HCT116 (cell line): ENCODE measurements at regions not wholly inside any gene's neighbourhood (a gene's known extent, or its start where the extent isn't known, plus 50 kb on each side); places are given as distances from the start of the nearest gene placed in this dataset.

Experiments used
- ATAC-seq: fragments of 200-7000 bp; cut with Tn5 transposase; 2 replicates; pipeline ENCODE4 v1.9.1; 2020; ENCODE audit warnings: mild to moderate bottlenecking, moderate library complexity
- BruUV-seq: library from RNA; stranded (reverse); fragments of 400-500 nt; replicated peaks from 2 replicates; lab custom pipeline; 2021; lab: Mats Ljungman, UMichigan
- CTCF ChIA-PET: fragments of 300-600 bp; sonication (Branson Sonifier 250); formaldehyde crosslinking; loops from one replicate; lab custom pipeline; 2021; ENCODE audit warnings: antibody characterized with exemption; lab: Charles Lee
- POLR2A ChIA-PET: fragments of 300-600, 350-600 bp; sonication (Branson Sonifier 250); formaldehyde crosslinking; loops from one replicate; lab custom pipeline; 2021; ENCODE audit warnings: antibody characterized with exemption; lab: Charles Lee
- RAD21 ChIA-PET, 2 experiments: fragments of 300-600 bp; sonication (Branson Sonifier 250); formaldehyde crosslinking; loops; one replicate each; lab custom pipeline; 2023; ENCODE audit warnings: low total read pairs in 2 of 2; ENCODE audit not compliant: uncharacterized antibody in 2 of 2, unreplicated experiment in 2 of 2, low non-redundant PET in 1 of 2; lab: Charles Lee
- DNase-seq: peaks from one replicate; pipeline ENCODE4 v3.0.0-alpha.2; 2010; ENCODE audit warnings: low read depth, low spot score
- H2AFZ ChIP-seq: fragments of 200-600 bp; shearing (Covaris generic), sonication (generic); 2 replicates; pipeline ENCODE4 v1.6.1; 2017; ENCODE audit warnings: low read depth, mixed run types, mixed read lengths, antibody characterized with exemption, low read length; ENCODE audit not compliant: poor library complexity, severe bottlenecking
- H3K27ac ChIP-seq: 2 replicates; pipeline ENCODE4 v1.5.1; 2012; ENCODE audit warnings: low read depth, low read length
- H3K27me3 ChIP-seq: fragments of 200-600 bp; sonication (generic); 2 replicates; pipeline ENCODE4 v1.6.1; 2016; ENCODE audit warnings: mixed run types, low read length, mixed read lengths; ENCODE audit not compliant: insufficient read depth
- H3K36me3 ChIP-seq, 2 experiments: fragments of 200-500 bp in 1 of 2; fragments of 200-600 bp in 1 of 2; sonication (Bioruptor generic) in 1 of 2; sonication (generic) in 1 of 2; 2 replicates each; pipeline versions ENCODE4 v1.5.1 to v1.6.1; 2014 to 2016; ENCODE audit warnings: low read length in 2 of 2, inconsistent platforms in 1 of 2, mixed read lengths in 1 of 2, mixed run types in 1 of 2; ENCODE audit not compliant: insufficient read depth in 2 of 2, control insufficient read depth in 1 of 2
- H3K4me1 ChIP-seq, 2 experiments: fragments of 200-600 bp in 1 of 2; sonication (generic) in 1 of 2; 2 replicates each; pipeline versions ENCODE4 v1.5.1 to v1.6.1; 2012 to 2017; ENCODE audit warnings: low read length in 2 of 2, inconsistent platforms in 1 of 2, mild to moderate bottlenecking in 1 of 2, mixed read lengths in 1 of 2, mixed run types in 1 of 2, moderate library complexity in 1 of 2; ENCODE audit not compliant: insufficient read depth in 2 of 2, control insufficient read depth in 1 of 2
- H3K4me2 ChIP-seq: fragments of 200-600 bp; sonication (generic); 2 replicates; pipeline ENCODE4 v1.6.1; 2017; ENCODE audit warnings: mixed run types, low read length, mixed read lengths
- H3K4me3 ChIP-seq, 2 experiments: fragments of 200-600 bp in 1 of 2; sonication (generic) in 1 of 2; replicated peaks in 1 of 2; 2 replicates each; pipeline ENCODE4 v1.5.1; 2011 to 2016; ENCODE audit warnings: low read length in 2 of 2, control low read depth in 1 of 2, low read depth in 1 of 2, mild to moderate bottlenecking in 1 of 2, mixed read lengths in 1 of 2, mixed run types in 1 of 2
- H3K79me2 ChIP-seq: fragments of 200-600 bp; sonication (generic); 2 replicates; pipeline ENCODE4 v1.6.1; 2017; ENCODE audit warnings: mild to moderate bottlenecking, mixed run types, low read length, moderate library complexity, mixed read lengths; ENCODE audit not compliant: insufficient read depth
- H3K9ac ChIP-seq: fragments of 200-600 bp; sonication (generic); 2 replicates; pipeline ENCODE4 v1.6.1; 2016; ENCODE audit warnings: low read length, mixed read lengths
- H3K9me2 ChIP-seq: fragments of 200-600 bp; sonication (generic), shearing (Covaris generic); 2 replicates; pipeline ENCODE4 v1.6.1; 2017; ENCODE audit warnings: mixed run types, mild to moderate bottlenecking, moderate library complexity; ENCODE audit not compliant: insufficient read depth
- H3K9me3 ChIP-seq, 2 experiments: fragments of 200-500 bp in 1 of 2; fragments of 200-600 bp in 1 of 2; sonication (Bioruptor generic) in 1 of 2; sonication (generic) in 1 of 2; 2 replicates each; pipeline ENCODE4 v1.6.1; 2014 to 2017; ENCODE audit warnings: low read length in 2 of 2, mixed read lengths in 2 of 2, inconsistent platforms in 1 of 2, low read depth in 1 of 2, mild to moderate bottlenecking in 1 of 2, mixed run types in 1 of 2, moderate library complexity in 1 of 2; ENCODE audit not compliant: control insufficient read depth in 1 of 2, insufficient read depth in 1 of 2
- H4K20me1 ChIP-seq: fragments of 200-600 bp; sonication (generic), shearing (Covaris generic); 2 replicates; pipeline ENCODE4 v1.6.1; 2017; ENCODE audit warnings: mixed run types, mild to moderate bottlenecking, moderate library complexity; ENCODE audit not compliant: insufficient read depth
- ATF3 ChIP-seq: IDR thresholded peaks from 2 replicates; pipeline ENCODE4 v1.6.1; 2012
- CEBPB ChIP-seq: IDR thresholded peaks from 2 replicates; pipeline ENCODE4 v1.6.1; 2012; ENCODE audit warnings: low read depth
- EGR1 ChIP-seq: IDR thresholded peaks from 2 replicates; pipeline ENCODE4 v1.6.1; 2012; ENCODE audit warnings: low read depth
- EZH2 ChIP-seq: fragments of 200-600 bp; sonication (generic); IDR thresholded peaks from 2 replicates; pipeline ENCODE4 v1.6.1; 2017; ENCODE audit warnings: antibody characterized with exemption, mixed run types
- EZH2phosphoT487 ChIP-seq: fragments of 200-600 bp; IDR thresholded peaks from 2 replicates; pipeline ENCODE4 v1.6.1; 2018; ENCODE audit warnings: antibody characterized with exemption, borderline replicate concordance
- FOSL1 ChIP-seq: IDR thresholded peaks from 2 replicates; pipeline ENCODE4 v1.6.1; 2012; ENCODE audit warnings: low read depth
- JUND ChIP-seq: IDR thresholded peaks from 2 replicates; pipeline ENCODE4 v1.6.1; 2012
- POLR2AphosphoS5 ChIP-seq: IDR thresholded peaks from 2 replicates; pipeline ENCODE4 v1.6.1; 2011; ENCODE audit warnings: mild to moderate bottlenecking, low read depth, low read length, moderate library complexity
- SIN3A ChIP-seq: IDR thresholded peaks from 2 replicates; pipeline ENCODE4 v1.6.1; 2012; ENCODE audit warnings: low read depth
- SP1 ChIP-seq: IDR thresholded peaks from 2 replicates; pipeline ENCODE4 v1.6.1; 2012; ENCODE audit warnings: low read depth
- YY1 ChIP-seq: IDR thresholded peaks from 2 replicates; pipeline ENCODE4 v1.6.1; 2011; ENCODE audit warnings: low read length, low read depth, moderate library complexity, mild to moderate bottlenecking; ENCODE audit not compliant: insufficient replicate concordance; ENCODE audit errors: extremely low read depth
- ZFX ChIP-seq: fragments of 450-650 bp; IDR thresholded peaks from 2 replicates; pipeline ENCODE4 v1.6.1; 2017
- ZNF274 ChIP-seq: fragments of 200-500 bp; sonication (Bioruptor generic); IDR thresholded peaks from 2 replicates; pipeline ENCODE4 v1.6.1; 2014; ENCODE audit warnings: mild to moderate bottlenecking, low read depth, low read length, inconsistent platforms
- intact Hi-C: fragments of 100-400 bp; cut with micrococcal nuclease; formaldehyde crosslinking; loops from 2 replicates; pipeline ENCODE4 v1.10.0; 2022
- TF ChIP-seq, protein P1 (sequence below): IDR thresholded peaks from 2 replicates; pipeline ENCODE4 v1.6.1; 2011; ENCODE audit warnings: mild to moderate bottlenecking, low read length, moderate library complexity; ENCODE audit not compliant: insufficient replicate concordance; ENCODE audit errors: extremely low read depth
- TF ChIP-seq, protein P2 (sequence below): IDR thresholded peaks from 2 replicates; pipeline ENCODE4 v1.6.1; 2012
- TF ChIP-seq, protein P3 (sequence below), 3 experiments: fragments of 200-600 bp in 1 of 3; sonication (generic) in 1 of 3; IDR thresholded peaks in 2 of 3; conservative IDR thresholded peaks in 1 of 3; 2 replicates each; pipeline ENCODE4 v1.5.1; 2012 to 2017; ENCODE audit warnings: low read depth in 2 of 3, low read length in 2 of 3, antibody characterized with exemption in 1 of 3, borderline replicate concordance in 1 of 3, control low read depth in 1 of 3, mild to moderate bottlenecking in 1 of 3, mixed read lengths in 1 of 3, mixed run types in 1 of 3, moderate library complexity in 1 of 3; ENCODE audit not compliant: insufficient read depth in 1 of 3

DNA sequence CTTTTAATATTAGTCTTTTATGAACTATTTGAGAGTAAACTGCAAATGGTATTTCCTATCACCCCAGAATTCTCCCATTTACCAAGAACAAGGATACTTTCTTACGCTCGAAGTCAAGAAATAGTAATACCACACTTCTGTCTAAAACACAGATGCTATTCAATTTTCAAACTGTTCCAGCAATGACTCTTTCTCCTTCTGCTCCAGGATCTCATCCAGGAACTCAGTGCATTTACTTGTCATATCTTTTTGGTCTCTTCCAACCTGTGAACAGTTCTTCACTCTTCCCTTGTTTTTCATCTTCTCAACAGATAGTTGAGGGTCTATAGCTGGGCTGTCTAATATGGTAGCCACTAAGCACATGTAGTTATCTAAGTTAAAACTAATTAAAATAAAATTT is 87.1 kb upstream of the GAP43 start:
- no peaks in the 10 kb centered on the region for H3K9me2 ChIP-seq
- H3K4me2 ChIP-seq = no peak overlapping the region
- H3K4me1 ChIP-seq = no peaks in the 10 kb centered on the region
- intact Hi-C loops = no loop called here
- no peak overlapping the region for H3K4me3 ChIP-seq
- H3K27ac ChIP-seq = no peak overlapping the region
- no peak overlapping the region for H3K9ac ChIP-seq
- no peaks in the 10 kb centered on the region for H3K9me3 ChIP-seq
- H3K79me2 ChIP-seq = no peaks in the 10 kb centered on the region
- H2AFZ ChIP-seq = no peak overlapping the region
- BruUV-seq = no TSS peak
- POLR2A ChIA-PET = no interaction called here
- no peak for TF ChIP-seq EZH2phosphoT487
- no peak for TF ChIP-seq EZH2
- no peak for TF ChIP-seq CEBPB
- no peak for TF ChIP-seq YY1
- no peak for TF ChIP-seq JUND
- no peak for TF ChIP-seq EGR1
- no peak for TF ChIP-seq ZFX
- no peak for TF ChIP-seq SIN3A
- no peak for TF ChIP-seq SP1
- TF ChIP-seq ZNF274 = no peak
- TF ChIP-seq, protein P1, sequence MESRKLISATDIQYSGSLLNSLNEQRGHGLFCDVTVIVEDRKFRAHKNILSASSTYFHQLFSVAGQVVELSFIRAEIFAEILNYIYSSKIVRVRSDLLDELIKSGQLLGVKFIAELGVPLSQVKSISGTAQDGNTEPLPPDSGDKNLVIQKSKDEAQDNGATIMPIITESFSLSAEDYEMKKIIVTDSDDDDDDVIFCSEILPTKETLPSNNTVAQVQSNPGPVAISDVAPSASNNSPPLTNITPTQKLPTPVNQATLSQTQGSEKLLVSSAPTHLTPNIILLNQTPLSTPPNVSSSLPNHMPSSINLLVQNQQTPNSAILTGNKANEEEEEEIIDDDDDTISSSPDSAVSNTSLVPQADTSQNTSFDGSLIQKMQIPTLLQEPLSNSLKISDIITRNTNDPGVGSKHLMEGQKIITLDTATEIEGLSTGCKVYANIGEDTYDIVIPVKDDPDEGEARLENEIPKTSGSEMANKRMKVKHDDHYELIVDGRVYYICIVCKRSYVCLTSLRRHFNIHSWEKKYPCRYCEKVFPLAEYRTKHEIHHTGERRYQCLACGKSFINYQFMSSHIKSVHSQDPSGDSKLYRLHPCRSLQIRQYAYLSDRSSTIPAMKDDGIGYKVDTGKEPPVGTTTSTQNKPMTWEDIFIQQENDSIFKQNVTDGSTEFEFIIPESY = no peak
- TF ChIP-seq, protein P2, sequence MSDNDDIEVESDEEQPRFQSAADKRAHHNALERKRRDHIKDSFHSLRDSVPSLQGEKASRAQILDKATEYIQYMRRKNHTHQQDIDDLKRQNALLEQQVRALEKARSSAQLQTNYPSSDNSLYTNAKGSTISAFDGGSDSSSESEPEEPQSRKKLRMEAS = no peak
- TF ChIP-seq, protein P3, sequence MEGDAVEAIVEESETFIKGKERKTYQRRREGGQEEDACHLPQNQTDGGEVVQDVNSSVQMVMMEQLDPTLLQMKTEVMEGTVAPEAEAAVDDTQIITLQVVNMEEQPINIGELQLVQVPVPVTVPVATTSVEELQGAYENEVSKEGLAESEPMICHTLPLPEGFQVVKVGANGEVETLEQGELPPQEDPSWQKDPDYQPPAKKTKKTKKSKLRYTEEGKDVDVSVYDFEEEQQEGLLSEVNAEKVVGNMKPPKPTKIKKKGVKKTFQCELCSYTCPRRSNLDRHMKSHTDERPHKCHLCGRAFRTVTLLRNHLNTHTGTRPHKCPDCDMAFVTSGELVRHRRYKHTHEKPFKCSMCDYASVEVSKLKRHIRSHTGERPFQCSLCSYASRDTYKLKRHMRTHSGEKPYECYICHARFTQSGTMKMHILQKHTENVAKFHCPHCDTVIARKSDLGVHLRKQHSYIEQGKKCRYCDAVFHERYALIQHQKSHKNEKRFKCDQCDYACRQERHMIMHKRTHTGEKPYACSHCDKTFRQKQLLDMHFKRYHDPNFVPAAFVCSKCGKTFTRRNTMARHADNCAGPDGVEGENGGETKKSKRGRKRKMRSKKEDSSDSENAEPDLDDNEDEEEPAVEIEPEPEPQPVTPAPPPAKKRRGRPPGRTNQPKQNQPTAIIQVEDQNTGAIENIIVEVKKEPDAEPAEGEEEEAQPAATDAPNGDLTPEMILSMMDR (IDR thresholded peaks at IDR 0.05 in 2 of 3, conservative IDR thresholded peaks at IDR 0.05 in 1 of 3; ENCODE audit: borderline replicate concordance in 1 of 3, insufficient read depth in 1 of 3, low read depth in 2 of 3, low read length in 2 of 3) = no peak
- TF ChIP-seq FOSL1 = no peak
- TF ChIP-seq POLR2AphosphoS5 = no peak
- no peak for TF ChIP-seq ATF3
- TF ChIP-seq, all 23 proteins: peak for 0
- ATAC-seq (no peak), DNase-seq (no peak)
- ChIA-PET RAD21 (no interaction called here), CTCF (no interaction called here)
- Histone ChIP-seq H4K20me1 (no peaks in the 10 kb centered on the region), H3K36me3 (no peaks in the 10 kb centered on the region), H3K27me3 (no peaks in the 10 kb centered on the region)
